SIG-M5 treated with dmso at 0.1 percent for 504 hours (cell line): ENCODE measurements at regions not wholly inside any gene's neighbourhood (a gene's known extent, or its start where the extent isn't known, plus 50 kb on each side); places are given as distances from the start of the nearest gene placed in this dataset.

Source experiments
- DNase-seq: peaks from one replicate; lab custom pipeline; 2025; ENCODE audit not compliant: unreplicated experiment; lab: John Stamatoyannopoulos, UW

GRCh38 chr4:52269761-52270160, 218.7 kb downstream of the SPATA18 start:
- no peak for DNase-seq

GRCh38 chr4:52273885-52274284, 222.8 kb downstream of the SPATA18 start:
- no peak for DNase-seq

GRCh38 chr4:52288212-52288855, 237.2 kb downstream of the SPATA18 start:
- DNase-seq: no peak

GRCh38 chr4:52290466-52290865, 239.4 kb downstream of the SPATA18 start:
- DNase-seq: no peak

- no peak for DNase-seq
Measured at GRCh38 chr4:52292245-52292644, 241.1 kb downstream of the SPATA18 start.

GRCh38 chr4:52296341-52296740, 245.2 kb downstream of the SPATA18 start:
- no peak for DNase-seq

GRCh38 chr4:52298444-52298843, 247.3 kb downstream of the SPATA18 start:
- DNase-seq: no peak

- DNase-seq: no peak
Measured at GRCh38 chr4:52299120-52299519, 248.0 kb downstream of the SPATA18 start.

GRCh38 chr4:52311464-52312125, 260.5 kb downstream of the SPATA18 start:
- no peak for DNase-seq

- no peak for DNase-seq
Measured at GRCh38 chr4:52312722-52313121, 261.6 kb downstream of the SPATA18 start.

- no peak for DNase-seq
Measured at GRCh38 chr4:52317361-52317879, 266.3 kb downstream of the SPATA18 start.

GRCh38 chr4:52317981-52318380, 266.9 kb downstream of the SPATA18 start:
- DNase-seq: no peak

- no peak for DNase-seq
Measured at GRCh38 chr4:52329894-52330293, 278.8 kb downstream of the SPATA18 start.

- no peak for DNase-seq
Measured at GRCh38 chr4:52343595-52343994, 292.5 kb downstream of the SPATA18 start.

GRCh38 chr4:52350926-52351325, 299.8 kb downstream of the SPATA18 start:
- DNase-seq: no peak

GRCh38 chr4:52358366-52358765, 300.7 kb downstream of the USP46 start:
- no peak for DNase-seq

- no peak for DNase-seq
Measured at GRCh38 chr4:52358883-52359321, 300.2 kb downstream of the USP46 start.

- DNase-seq: no peak
Measured at GRCh38 chr4:52366191-52366590, 292.9 kb downstream of the USP46 start.

GRCh38 chr4:52366621-52367020, 292.5 kb downstream of the USP46 start:
- DNase-seq: no peak

GRCh38 chr4:52367282-52367830, 291.7 kb downstream of the USP46 start:
- DNase-seq: no peak

- DNase-seq: no peak
Measured at GRCh38 chr4:52368895-52369294, 290.2 kb downstream of the USP46 start.

GRCh38 chr4:52369649-52370048, 289.5 kb downstream of the USP46 start:
- DNase-seq: no peak
